Right renal cortex interstitium (tissue), 3 donors: ENCODE measurements at regions not wholly inside any gene's neighbourhood (a gene's known extent, or its start where the extent isn't known, plus 50 kb on each side); places are given as distances from the start of the nearest gene placed in this dataset.

Experiments
- DNase-seq, 3 donors: peaks; one replicate each; pipeline ENCODE4 v3.0.0-alpha.2; 2013; ENCODE audit warnings: low read depth in 3 of 3, low spot score in 2 of 3

DNA sequence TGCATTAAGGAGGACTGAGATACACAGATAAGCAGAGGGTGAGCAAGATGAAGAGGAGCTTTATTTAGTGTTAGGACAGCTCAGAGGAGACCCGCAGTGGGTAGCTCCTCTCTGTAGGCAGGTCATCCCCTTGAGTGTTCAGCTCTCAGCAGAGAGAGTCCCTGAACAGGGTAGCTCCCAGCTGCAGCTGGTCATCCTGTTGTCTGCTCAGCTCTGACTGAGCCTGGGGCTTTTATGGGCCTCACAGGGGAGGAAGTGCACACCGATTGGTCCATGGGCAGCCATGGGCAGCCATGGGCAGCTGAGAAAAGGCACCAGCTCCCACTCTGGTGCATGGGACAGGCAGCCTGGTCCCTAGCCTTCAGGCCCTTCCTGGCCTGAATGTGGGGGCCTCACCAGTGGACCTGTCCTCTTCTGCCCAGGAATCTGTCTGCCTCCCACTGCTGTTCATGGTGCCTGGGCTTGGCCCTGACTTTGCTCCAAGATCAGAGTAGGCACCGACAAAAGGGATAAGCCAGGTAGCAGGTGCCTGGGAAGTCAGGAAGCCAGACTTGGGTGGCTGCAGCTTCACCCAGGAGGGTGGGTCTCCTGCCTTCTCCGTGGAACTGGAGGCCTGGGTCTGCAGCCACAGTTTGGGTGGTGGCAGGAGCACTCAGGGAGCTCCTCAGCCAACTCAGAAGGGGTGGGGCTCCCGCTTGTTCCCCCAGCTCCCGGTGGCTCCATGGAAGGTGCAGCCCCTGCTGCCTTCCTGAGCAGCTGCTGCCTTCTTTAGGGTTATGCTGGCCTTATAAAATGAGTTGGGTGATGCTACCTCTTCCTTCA lies 54.7 kb downstream of the MYEOV start:
- DNase-seq = no peak

DNA sequence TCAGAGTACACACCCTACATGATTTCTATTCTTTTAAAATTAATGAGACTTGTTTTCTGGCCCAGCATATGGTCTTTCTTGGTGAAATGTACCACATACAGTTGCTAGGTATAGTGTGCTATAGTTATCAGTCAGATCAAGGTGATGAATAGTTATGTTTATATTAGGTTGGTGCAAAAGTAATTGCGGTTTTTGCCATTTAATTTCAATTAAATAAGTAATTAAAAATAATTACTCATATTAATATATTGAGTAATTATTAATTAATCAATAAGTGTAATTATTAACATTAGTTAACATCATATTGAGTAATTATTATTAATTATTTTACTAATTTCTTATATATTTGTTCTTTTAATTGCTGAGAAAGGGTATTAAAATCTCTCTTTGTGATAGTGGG lies 56.1 kb downstream of the MYEOV start:
- no peak for DNase-seq

DNA sequence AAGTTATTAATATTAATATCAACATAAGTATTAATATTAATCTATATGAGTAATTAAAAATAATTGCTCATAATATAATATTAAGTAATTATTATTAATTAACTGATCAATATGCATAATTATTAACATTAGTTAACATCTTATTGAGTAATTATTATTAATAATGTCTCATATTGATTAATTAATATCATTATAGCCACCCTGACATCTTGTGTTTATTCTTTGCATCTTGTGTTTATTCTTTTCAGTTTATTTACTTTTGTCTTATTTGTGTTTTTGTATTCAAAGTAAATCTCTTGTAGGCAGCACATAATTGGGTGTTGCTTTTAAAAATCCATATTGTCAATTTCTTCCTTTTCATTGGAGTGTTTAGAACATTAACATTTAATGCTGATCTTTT lies 56.6 kb downstream of the MYEOV start:
- no peak for DNase-seq

DNA sequence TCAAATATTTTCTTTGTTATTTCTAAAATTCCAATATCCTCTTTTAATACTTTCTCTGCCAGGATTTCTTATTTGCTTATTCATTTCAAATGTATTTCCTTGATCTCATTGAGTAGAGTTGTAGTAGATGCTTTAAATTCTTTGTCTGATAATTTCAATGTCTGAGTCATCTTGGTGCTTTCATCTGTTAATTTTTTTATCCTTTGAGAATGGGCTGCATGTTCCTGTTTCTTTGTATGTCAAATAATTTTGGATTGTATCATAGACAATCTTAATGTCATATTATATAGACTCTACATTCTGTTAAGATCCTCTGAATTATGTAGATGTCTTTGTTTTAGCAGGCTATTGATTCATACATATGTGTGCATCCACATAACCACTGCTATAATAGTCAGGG lies 57.5 kb downstream of the MYEOV start:
- DNase-seq = no peak

DNA sequence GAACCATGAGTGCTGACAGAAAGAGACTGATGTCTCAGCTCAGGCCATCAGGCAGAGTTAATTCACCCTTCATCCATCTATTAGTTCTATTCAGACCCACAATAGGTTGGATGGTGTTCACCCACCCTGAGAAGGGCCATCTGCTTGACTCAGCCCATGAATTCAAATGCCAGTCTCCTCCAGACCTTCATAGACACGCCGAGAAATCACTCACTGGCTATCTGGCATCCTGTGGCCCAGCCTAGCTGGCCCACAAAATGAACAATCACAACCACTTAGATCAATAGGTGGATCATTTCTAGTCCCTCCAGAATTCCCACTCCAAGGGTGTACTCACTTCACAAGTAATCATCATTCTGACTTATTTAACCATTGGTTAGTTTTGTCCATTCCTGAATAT lies 58.2 kb downstream of the MYEOV start:
- no peak for DNase-seq

DNA sequence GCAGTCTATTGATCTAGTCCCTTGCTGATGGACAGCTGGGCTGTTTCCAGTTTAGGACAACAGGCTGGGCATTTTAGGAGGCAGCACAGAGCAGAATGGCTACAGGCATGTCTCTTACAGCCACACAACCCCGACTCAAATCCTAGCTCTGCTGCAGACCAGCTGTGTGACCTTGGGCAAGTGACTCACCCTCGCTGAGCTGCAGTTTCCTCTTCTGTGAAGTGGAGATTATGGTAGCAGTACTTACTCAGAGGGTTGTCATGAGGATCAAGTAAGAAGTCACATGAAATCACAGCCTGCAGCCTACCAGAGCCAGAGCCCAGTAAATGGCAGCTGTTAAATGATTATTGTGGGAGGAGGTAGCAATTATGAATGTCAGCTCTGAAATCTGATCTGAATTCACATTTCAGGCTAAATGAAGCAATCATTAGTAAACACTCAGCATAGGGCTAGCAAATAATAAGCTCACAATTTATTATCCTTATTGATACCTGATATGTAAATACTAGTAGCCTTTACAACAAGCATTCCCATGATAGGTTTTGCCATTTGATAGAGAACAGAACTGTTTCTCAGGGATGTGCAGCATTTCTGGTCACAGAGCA lies 58.9 kb downstream of the MYEOV start:
- DNase-seq = no peak

DNA sequence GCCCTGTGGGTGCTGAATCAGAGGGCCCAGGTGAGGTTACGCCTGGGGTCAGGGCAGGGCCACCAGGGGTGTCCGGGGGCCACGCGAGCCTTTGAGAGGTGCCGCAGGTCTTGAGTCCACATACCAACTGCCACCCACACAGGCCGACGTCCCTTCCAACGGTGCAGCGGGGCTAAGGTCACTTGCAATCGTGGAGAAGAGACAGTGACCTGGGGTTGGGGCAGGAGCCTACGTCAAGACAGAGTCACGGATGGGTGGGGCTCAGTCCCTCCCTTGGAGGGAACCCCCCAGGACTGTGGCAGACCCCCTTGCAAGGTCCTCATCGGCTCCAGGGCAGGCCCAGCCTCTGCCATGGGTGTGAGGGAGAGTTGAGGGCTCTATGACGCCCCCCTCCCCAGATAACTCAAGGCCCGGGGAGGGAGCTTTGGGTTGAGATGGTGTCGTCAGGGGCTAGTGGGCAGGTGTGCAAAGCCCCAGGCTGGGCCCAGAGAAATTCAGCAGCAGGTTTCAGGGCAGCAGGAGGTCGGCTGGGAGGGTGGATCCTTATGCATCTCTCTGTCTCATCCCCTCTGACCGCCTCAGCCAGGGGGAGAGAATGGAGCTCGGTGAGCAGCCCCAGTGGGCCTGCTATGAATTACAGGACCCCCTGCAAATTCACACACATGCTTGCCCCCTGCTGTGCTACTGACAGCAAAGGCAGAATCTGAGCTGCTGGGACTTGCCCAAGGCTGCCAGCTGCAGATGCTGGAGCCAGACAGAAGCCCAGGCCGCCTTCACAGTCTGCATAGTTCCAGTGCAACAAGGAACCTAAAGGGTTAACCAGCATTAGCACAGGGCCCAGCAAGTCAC lies 60.0 kb downstream of the MYEOV start:
- no peak for DNase-seq

DNA sequence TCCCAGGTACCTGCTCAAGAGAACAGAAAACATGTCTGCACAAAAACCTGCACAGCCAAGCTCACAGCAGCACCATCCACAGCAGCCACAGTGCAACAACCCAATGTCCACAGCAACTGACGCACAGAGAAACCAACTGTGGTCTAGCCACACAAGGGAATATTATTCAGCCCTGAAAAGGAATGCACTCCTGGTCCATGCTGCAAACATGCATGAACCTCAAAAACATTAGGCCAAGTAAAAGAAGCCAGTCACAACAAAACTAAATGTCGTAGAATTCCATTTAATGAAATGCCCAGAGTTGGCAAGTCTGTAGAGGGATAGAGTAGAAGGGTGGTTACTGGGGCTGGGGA lies 60.6 kb downstream of the MYEOV start:
- no peak for DNase-seq

DNA sequence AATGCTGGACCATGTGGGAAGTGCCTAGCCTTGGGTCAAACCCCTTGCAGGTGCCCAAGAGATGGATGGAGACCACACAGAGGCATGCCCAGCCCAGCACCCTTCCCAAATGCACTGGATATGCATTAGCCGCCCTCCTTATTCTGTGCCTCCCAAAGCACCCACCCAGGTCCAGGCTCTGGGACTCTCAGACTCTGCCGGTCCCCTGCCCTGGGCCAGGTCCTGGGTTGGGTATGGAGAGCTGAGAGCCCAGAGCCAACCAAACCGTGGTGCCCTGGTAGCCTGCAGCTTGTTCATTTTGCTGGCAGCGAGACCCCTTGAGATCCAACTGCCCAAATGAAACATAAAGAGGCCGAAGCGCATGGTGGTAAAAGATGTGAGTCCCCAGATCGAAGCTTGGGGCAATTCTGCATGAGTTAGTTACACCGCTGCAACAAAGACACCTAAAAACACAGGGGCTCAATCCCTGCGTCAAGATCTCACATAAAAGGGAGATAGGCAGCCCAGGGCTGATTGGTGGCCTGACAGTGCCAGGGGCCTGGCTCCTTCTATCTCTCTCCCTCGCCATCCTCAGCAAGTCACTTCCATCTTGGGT lies 61.5 kb downstream of the MYEOV start:
- no peak for DNase-seq

DNA sequence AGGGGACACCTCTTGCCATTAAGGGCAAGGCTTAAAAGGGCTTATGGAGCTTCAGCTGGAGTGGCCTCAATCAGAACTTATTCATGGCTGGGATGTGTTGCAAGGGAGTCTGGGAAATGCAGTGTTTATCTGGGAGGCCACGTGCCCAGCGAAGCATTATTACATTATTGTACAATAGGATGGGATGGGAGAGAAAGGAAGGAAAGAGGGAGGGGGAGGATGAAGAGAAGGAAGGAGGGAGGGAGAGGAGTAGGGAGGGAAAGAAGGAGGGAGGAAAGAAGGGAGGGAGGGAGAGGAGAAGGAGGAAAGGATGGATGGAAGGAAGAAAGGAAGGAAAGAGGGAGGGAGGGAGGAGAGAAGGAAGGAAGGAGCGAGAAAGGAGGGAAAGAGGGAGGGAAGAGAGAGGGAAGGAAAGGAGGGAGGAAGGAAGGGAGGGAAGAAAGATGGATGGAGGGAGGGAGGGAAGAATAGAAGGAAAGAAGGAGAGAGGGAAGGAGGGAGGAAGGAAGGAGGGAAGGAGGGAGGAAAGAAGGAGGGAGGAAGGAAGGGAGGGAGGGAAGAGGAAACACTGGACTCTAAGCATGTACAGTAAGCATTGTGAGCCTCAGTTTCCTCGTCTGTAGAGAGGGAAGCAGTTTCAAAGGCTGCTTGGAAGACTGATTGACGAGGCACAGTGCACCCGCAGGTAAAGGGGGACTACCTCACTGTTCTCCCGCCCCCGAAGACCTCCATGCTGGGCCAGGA lies 62.2 kb downstream of the MYEOV start:
- DNase-seq = no peak

DNA sequence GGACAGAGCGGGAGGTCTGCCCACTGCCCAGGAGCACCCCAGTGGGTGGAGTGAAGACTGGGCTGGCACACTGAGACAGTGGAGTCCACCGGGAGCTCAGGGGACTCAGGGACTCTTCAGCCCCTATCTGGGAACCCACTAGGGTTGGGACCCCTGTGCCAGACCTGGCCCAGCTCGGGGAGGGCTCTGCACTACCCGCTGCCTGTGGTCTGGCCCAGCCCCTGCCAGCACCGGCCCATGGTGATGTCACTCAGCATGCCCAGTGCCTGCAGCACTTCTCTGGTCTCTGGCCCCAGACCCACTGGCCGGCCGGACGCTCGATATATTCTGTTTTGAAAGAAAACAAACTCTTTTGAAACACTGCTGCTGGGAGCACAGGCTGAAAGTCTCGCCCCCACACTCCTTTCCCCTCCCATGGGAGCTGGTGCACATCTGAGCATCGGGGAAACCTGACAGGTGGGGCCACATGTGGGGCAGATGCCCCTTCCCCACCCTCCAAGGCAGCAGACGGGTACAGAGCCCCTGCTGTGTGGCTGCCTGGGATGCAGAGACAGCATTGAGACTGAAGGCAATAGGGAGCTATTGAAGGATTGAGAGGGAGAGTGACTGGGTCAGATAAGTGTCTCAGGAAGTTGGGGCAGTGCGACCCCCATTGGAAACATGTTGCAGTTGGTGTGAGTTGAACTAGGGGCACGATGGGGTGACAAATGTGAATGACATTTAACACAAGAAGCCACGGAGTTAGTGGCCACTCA lies 62.9 kb downstream of the MYEOV start:
- DNase-seq = no peak

DNA sequence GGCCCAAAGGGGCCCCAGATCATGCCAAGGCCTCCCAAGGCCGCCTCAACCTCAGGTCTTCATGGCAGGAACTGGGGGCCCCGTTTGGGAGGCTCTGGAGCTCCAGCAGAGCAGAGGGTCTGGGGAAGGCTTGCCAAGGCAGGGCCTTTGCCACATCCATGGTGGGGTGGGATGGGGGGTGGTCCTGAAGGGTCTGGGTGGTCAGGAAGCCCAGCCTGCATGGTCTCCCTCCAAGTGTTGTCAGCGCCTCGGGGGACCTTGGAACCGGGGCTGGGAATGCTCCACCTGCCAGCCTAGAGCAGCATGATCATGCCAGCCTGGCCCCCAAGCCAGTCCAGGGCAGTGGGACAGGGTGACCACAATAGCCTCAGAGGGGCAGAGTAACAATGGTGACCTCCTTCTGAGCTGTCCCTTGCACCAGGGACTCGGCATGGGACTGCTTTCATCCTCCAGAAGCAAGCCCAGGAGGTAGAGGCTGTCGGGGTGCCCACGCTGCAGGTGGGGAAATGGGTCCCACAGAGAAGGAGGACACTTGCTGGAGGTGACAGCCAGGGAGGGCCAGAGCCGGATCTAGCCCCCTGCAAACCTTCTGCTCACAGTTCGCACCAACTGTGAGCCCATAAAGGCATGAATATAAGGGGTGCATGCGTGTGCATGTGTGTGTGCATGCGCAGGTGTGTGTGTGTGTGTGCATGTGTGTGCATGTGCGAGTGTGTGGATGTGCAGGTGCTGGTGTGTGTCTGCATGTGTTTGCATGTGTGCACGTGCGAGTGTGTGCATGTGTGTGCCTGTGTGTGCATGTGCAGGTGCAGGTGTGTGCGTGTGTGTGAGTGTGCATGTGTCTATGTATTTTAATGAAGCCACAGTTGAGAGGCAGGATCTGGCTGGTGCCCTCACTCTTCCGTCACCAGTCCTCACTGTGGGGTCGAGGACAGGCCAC lies 63.8 kb downstream of the MYEOV start:
- DNase-seq = no peak

DNA sequence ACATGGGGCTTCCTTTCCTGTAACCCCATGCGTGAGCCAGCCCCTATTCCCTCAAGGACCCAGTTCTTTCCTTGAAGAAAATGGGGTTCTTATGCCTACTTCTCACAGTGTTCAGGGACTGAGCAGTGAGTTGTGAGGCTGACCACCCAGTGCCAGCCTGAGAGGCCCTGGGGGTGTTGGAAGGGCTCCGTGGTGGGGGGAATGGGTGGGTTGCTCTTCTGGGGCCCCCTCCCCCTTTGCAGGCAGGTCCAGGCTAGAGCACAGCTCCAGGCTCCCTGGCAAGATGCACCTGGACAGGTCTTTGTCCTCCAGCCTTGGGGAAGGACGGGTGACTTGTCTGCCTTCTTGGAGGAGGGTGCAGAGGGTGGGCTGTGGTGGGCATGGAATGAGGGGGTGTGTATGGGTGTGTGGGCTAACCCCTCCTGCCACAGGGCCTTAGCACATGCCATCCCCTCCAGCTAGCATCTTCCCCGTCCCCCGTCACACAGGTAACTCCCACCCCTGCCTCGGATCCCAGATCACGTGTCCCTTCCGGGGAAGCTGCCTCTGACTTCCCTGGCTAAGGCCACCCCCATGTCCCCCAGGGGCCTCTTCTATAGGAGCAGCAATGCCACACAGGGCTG lies 64.6 kb downstream of the MYEOV start:
- DNase-seq = no peak

DNA sequence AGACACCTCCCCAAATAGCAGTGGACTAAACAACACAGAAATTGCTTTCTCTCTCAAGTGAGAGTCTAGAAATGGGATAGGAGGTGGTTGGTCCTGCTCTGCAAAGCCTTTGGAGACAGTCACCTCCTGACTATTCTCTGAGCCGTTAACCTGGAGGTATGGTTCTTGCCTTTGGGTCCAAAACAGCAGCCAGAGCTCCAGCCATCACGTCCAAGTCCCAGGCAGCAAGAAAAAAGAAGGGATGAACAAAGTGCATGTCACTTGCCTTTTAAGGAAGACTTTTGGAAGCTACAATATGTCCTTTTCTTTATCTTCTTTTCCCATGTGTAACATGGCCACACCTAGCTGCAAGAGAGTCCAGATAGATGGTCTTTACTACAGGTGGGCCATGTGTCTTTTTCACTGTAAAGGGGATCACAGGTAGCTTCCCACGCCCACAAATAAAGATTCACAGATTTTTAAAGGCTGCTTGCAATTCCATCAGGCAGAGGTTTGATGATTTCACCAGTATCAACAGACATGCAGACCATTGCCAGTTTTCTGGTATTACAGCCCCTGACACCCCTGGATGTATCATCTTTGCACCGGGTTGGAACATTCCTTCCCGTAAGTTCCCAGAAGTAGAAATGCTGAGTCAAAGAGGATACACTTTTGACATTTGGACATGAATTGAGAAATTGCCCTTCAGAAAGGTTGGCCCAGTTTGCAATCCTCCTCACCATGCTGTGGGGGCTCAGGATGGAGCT lies 66.0 kb downstream of the MYEOV start:
- DNase-seq = no peak

DNA sequence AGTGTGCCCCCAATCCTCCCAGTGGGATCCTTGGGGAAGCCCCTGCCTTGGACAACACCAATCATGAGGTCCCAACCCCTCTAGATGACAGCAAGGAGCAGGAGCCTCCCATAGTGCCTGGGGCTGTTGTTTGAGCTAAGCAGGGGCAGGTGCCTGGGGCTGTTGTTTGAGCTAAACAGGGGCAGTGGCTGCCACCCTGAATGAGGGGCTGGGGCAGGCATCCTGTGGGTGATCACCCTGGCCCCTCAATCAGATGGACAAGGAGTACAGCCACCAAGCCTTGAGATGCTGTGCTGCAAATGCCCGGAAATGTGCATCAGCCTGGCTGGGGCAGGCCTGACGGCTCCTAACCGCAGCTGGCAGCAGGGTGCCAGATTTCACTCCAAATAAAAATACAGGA lies 66.7 kb downstream of the MYEOV start:
- no peak for DNase-seq

DNA sequence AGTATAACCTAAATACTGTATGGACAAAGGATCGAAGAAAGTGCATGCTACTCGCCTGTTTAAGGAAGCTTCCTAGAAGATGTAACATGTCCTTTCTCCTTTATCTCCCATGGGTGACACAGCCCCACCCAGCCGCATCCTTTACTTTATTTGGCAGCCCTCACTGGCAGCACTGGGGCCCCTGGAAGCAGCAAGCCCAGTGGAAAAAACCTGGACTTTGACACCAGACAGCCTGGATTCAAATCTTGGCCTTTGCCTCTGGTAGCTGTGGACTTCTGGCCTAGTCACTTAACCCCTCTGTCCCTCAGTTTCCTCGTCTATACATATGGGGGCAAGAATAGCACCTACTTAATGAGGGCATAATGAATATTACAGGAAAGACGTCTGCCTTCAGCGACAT lies 67.1 kb downstream of the MYEOV start:
- DNase-seq = no peak

DNA sequence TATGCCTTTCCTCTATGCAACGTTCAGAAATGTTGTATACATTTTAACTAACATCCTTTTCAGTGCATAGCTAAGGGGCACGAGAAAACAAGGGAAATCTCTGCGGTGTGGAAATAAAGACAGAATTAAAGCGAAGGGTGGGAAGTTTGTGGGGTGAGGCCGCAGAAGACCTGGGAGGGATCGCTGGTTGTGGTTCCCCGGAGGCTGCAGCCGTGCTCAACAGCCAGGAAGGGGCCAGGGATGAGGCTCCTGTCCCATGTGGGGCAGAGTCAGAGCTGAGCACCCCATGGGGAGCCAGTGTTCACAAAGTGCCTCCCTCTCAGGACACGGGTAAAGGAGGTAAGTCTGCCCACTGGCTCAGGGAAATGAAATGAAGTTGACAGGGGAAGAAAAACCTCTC lies 67.5 kb downstream of the MYEOV start:
- no peak for DNase-seq

DNA sequence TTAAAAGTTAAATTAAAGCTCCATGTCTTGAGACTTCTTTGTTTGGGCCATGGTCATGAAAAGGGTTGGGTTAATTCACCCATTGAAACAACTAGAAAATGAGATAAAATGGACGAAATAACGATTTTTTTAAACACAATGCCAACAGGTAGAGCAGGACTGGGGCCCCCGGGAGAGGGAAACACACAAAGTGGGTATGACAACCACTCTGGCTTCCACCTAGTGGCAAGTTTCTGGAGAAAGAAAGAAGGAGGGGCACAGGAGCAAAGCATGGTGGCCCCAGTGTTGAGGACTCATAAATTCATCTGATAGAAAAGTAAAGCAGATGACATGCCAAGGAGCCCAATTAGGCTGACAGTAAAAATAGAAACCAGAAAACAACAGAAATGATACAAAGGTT lies 68.4 kb downstream of the MYEOV start:
- DNase-seq = no peak
